Lower leg skin (tissue), 3 donors: ENCODE measurements at regions not wholly inside any gene's neighbourhood (a gene's known extent, or its start where the extent isn't known, plus 50 kb on each side); places are given as distances from the start of the nearest gene placed in this dataset.

Experiments
- CTCF ChIP-seq, 3 donors: fragments of 450-650 bp; IDR thresholded peaks; one replicate each; pipeline ENCODE4 v1.5.1; 2016; ENCODE audit warnings: antibody characterized with exemption in 3 of 3, mild to moderate bottlenecking in 3 of 3, moderate library complexity in 2 of 3
- POLR2A ChIP-seq, 2 donors: fragments of 450-650 bp; IDR thresholded peaks; one replicate each; pipeline ENCODE4 v1.6.1; 2016 to 2017; ENCODE audit warnings: antibody characterized with exemption in 2 of 2, mild to moderate bottlenecking in 1 of 2, moderate library complexity in 1 of 2

GRCh38 chr1:30345491-30346130 is 377.8 kb downstream of the MATN1 start:
- TF ChIP-seq CTCF (IDR thresholded peaks at IDR 0.05) (no peak), POLR2A (IDR thresholded peaks at IDR 0.05) (no peak)
